ENCODE measurements at regions not wholly inside any gene's neighbourhood (a gene's known extent, or its start where the extent isn't known, plus 50 kb on each side); places are given as distances from the start of the nearest gene placed in this dataset.
A peak's percentile ranks its signal among the peaks of the same experiment; 100 is the strongest.
"Not testable (repeated sequence)": the region's sequence is repeated elsewhere in the genome, so short reads cannot be mapped to it uniquely, and the experiment has no call there.

DNA sequence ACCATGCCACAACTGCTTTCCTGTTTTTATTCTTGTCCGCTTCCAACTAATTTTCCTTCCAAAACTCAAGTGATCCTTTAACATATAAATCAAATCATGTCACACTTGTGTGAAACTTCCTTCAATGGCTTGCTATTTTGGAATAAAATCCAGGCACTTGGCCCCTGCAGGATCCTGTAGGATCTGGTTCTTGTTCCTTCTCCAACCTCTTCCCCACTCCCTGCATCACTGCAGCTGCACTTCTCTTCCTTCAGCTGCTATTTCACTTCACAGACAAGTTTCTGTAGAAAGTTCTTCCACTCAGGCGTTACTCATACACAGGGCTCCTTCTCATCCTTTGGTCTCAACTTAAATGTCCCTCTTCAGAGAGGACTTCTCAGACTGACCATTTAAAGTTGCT lies 239.7 kb upstream of the BTG1 start:
- DNase-seq = no peak

DNA sequence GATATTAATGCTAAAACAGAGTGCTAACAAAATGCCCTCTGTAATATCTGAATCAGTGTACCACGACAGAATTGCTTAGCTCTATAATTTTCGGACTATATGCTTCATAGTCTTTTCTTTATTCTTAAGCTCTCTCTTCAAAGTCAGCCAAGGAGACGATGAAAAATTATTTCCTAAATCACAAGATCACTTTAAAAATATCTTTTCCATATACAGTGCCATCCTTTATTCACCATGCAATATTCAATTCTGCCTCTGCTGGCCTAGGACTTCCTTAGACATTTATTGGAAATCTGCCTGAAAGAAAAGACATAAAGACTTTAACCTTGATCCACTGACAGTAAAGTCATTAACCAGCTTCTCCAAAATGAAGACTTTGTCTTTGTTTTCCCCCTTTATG lies 238.9 kb upstream of the BTG1 start:
- no peak for DNase-seq

DNA sequence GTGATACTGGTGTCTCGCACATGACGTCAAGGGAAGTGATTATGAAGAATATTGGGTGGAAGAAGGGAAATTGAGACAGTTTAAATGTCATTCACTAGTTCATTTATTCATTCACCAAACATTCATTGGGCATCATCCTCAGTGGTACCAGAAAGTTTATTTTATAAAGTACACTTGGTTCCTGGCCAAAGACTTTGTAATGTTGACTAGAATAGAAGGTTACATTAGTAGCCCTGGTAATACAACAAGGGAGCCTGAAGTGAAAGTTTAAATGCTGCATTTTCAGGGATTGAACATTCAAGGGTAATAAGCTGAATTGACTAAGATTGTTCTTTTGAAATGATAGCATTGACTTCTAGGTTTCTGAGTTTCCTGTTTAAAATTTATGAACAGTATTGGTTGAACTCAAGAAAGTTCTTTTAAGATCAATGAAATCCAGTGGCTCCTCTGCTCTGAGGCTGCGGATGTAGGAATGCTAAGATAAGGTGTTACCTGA lies 236.8 kb upstream of the BTG1 start:
- DNase-seq = no peak

DNA sequence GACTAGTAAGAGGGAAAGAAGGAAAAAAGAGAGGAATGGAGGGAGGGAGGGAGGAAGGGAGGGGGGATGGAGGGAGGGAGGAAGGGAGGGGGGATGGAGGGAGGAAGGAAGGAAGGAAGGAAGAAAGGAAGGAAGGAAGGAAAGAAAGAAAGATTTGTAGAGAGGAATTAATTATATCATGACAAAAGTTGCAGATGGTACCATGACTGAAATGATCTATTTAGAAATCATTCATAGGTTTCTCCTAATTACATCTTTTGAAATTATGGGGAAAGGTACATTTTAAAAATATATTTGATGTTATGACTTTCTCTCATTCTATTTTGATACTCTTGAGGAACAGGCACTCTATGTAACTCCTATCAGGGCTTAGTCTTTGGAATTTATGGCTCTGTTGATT lies 236.2 kb upstream of the BTG1 start:
- DNase-seq = no peak

DNA sequence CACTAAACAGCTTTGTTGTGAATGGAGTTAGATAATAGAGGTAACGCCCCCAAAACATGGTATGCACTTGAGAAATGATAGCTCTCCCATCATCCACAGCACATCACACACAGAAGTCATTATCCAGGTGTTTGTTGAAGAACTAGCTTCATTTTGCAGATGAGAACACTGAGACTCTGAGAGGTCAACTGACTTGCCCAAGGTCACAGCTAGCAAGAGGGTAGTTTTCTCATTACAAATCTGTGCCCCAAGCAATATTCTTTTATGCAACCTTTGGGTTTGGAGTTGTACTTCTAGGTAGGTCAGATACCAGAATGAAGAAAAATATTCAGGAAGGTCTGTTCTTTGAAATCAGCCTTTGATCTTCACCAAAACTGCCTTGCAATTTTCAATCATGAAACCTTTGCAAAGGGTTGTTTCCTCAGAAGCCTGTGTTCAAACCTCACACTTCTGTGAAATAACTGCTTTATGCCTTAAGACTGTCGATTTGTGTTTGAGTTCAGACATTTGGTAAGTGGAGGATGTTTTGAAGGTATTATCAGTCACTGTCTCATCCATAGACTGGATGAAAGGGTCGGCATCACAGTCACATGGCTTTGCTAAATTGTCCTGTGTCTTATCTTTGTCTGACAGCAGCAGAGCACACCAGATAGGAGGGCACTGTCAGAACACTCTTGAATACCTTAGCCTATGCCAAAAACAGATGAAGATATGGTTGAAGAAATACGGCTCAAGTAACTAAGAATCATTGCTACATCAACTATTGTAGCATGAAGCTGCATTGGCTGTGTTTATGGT lies 233.2 kb upstream of the BTG1 start:
- no peak for DNase-seq

DNA sequence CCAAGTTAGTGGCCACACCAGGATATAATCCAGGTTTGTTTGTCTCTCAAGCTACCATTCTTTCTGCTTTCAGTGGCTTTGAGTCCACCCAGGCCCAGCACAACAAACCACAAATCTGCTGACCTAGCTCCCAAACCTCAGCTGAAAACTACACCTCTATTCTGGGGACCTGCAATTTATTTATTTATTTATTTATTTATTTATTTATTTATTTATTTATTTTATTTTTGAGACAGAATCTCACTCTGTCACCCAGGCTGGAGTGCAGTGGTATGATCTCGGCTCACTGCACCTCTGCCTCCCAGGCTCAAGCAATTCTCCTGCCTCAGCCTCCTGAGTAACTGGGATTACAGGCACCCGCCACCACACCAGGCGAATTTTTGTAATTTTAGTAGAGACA lies 229.9 kb upstream of the BTG1 start:
- not testable (repeated sequence) for DNase-seq

DNA sequence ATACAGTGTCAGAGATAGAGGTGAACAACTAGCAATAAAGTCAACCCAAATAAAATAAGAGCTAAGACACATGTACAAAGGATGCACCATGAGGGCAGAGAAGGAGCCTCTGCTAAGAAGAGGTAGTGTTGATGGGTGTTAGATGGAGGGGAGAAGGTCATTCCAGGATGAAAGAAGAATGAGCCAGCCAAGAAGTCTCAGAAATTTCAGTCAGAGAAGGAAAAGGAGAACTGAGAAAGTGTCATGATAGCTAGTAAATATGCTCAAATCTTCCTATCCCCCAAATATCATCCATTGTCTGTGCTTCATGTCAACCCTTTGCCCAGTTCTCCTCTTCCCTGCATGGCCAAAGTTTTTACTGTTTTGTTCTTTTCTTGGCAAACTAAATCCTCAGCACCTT lies 225.2 kb upstream of the BTG1 start:
- no peak for DNase-seq

DNA sequence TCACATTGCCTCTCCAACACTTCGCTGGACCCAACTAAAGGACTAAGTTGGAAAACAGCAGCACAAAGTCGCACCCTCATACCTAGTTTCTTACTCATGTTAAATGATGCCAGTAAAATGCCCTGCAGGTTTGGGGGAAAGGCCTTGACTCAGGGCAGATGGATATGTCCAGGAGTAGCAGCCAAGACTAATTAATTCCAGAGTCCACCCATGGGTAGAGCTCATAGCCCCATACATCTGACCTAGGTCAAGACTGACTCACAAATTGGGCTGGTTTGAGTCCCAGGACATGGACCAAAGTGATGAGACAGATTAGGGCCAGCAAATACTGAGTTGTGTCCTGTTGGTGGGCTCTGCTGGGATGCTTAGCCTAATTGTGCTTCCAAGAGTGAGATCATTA lies 224.0 kb upstream of the BTG1 start:
- DNase-seq = no peak

DNA sequence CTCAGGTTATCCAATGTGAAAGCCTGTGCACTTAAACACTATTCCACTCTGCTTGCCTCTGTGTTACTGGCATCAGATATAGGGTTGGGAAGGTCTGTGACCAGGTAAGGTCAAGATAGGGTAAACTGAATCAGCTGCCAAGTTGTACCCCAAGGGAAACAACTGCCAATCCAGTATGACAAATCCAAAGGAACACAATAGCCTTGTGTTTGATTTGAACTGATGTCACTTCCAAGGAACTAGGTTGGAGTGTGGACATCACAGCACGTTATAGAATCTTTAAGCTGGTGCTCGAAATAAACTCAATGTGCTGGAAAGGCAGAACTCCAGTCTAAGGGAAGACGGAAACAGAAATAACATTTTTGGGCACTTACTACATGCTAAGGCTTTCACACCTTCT lies 223.4 kb upstream of the BTG1 start:
- no peak for DNase-seq

DNA sequence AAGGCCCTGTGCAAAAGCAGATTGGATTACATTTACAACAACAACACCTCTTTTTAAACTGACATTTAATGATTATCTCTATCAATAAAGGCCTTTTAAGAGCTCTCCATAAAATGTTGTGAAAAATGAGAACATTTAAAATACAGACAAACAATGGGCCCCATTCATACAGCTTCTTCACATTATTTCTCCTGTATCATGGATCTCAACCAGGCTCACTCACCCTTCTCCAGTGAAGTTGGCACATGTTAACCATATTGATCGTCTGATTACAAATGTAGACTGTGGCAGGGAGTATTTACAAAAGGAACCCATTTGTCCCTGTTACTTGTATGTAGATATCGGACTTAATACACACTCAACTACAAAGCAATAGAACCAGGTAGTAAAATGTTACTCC lies 220.2 kb upstream of the BTG1 start:
- no peak for DNase-seq

DNA sequence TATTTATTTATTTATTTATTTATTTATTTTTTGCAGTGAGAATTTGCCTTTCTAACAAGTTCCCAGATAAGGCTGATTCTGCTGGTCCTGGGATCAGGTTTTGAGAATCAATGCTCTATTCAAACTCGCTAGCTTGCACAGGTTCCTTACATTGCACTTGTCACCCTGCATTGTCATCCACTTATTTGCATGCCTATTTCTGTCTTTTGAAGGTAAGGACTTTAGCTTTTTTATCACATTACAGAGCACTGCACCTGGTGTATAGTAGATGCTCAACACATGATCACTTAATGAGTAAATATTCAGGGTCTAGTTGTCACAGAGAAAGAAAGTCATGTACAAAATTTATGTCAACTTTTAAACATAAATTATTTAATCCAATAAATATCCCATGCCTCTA lies 219.7 kb upstream of the BTG1 start:
- no peak for DNase-seq

DNA sequence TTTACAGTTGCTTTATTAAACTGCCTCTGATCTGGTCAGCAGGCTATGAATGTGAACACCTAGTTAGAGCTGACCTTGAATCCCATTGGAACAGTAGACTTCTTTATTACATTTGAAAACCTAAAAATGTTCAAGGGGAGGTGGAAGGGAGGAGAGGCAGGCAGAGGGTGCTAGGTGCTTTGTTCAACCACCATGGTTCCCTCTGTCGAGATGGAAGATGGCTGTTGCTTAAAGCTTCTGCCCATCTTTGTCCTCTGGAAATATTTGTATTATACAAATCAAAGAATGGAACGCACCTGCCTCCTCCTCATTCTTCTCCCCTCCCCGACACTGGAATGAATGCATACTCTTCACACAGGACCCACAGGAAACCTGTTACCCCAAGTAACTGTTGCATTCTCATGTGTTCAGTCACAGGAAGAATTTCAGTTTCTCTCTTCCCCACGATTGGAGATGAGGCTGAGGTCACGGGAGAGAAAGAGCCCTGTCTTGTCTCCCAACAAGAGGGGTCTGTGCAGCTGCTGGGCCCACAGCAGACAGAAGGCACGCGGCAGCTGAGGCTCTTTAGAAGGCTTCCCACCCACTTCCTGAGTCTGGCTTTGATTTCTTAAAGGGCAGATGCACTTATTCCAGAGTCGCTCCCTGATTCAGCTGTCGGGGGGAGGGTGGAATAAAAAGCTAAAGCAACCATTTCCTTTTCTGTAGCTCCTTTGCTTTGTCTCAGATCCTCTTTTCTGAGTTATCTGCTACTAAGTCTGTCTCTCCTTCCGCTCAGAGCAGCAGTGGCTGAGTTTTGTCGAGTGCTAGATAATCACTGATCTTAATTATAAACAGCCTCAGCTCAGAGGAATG lies 217.9 kb upstream of the BTG1 start:
- peak; percentile 37 for DNase-seq

DNA sequence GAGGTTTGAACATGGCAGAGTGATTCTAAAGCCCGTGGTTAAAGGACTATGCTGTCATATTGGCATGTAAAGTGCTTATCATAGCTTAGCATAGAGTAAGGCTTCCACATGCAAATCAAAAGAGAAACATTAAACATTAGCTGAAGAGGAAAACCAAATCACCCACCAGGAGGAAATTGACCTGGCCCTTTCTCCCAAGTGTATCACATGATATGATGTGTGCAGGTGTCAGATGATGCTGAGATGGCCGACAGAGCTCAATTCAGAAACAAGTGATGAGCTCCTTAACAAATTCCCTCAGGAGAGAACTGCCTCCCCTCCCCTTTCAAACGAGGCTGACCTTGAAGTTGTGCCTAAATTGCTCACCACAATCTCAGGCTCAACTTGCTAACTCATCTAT lies 217.1 kb upstream of the BTG1 start:
- DNase-seq = peak; percentile 29

DNA sequence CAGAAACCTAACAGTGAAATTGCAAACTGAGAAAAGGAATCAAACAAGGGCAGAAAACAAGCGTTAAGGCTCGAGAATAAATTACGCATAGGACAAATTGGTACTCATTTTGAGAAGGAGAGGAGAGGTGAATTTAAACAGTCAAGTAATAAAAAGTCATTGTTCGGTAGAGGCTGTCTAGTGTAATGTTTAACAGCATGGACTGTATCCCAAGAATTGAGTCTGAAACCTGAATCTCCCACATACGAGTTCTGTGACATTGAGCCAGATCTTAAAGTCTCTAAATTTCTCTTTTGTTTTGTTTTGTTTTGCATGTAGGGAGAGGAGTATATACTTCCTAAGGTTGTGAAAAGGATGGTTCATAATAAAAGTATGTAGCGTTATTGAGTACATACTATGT lies 216.5 kb upstream of the BTG1 start:
- DNase-seq = no peak

DNA sequence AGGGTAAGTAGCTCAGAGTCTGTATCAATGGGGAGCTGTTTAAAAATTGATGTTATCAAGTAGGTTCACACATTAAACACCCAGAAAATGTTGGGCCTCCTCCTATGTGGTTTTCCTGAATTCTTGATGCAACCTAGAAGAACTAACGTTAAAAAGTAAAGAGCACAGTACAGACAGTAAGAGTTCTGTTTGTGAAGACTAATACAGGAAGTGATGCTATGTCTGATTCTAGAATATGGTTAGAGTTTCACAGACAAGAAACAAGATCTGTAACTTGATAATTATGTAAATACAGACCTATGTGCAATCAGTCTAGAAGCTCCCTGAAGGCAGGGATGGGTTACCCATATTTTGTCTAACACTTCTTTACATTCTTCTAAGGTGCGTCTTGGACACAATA lies 214.9 kb upstream of the BTG1 start:
- no peak for DNase-seq

DNA sequence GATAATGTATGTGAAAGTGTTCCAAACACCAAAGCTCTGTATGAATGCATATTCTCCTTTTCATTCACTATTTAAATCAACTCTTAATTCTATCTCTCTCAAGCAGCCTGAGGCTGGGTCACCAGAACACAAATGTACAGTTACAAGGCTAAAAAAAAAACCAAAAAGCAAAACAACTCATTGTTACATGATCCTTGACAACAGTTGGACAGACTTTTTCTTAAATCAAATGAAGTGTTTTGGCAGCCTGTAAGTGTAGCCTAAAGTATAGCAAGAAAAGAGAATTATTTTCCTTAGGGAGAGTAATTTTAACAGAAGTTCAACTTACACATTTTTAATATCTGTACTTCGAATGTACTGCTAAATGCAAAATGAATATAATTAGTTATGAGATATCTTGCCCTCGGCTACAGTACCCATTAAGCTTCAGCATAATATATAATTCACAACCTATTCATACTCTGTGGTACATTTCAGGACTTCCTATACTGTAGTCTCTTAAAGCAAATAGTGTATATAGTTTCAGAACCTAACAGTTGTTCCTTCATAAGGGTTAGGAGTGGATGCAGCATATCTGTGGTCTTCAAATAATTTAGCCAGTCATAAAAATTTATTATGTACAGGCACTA lies 214.0 kb upstream of the BTG1 start:
- no peak for DNase-seq

DNA sequence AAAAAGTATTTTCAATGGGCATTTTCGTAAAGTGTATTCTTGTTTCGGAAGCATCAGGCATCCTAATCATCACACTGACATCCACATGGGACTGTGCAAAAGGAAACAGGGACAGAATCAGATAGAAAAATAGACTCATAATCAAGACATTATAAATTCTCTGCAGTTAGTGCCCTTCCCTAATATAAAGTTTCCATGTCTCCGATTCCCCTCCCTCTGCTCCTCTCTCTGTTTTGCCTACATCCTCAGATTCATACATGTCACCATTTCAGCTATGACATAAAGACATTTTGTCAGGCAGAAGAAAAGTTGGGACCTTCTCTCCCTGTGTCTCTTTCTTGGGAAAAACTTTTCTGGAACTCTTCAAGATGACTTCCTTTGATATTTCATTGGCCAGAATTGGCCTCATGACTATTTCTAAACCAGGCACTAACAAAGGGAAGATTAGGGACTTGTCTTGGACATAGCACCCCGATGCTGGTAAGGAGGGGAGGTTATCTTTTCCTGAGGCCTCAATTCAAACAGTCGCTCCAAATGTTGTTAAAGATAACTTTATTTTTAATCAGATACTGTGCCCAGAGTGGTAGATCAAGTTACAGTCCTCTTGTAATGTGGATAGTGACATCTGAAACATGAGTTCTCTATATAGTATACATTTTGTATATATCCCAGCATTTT lies 212.1 kb upstream of the BTG1 start:
- DNase-seq = no peak

DNA sequence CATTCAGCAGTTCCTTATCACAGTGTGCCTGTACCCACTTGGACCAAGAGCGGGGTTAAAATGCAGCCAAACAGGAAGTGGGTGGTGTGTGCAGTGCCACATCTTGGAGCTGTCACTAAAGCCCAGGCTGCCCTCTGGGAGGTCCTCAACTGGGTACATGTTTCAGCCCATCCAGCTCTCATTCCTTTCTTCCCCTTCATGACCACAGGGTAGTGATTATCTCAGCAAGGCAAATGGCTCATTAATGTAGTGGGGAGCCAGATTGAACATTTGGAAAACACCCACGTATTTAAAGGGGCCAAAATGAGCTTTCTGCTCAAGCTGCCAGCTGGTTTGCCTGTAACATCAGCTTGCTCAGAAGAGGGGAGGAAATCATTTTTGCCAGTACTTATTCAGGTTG lies 210.8 kb upstream of the BTG1 start:
- no peak for DNase-seq

DNA sequence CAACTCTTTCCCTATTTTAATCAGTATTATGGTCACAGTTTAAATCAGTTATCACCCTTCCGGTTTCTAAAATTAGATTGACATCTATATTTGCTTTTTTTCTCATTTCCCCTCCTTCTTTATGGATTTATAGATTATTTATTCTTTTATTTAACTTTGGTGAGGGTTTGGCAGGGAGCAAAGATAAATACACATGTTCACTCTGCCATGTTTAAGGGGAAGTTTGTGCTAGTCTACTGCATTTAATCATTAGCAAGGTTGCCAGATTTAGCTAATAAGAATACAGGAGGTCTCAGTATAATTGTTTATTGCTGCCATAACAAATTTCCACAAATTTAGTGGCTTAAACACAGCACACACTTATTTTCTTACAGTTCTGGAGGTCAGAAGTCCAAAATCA lies 204.0 kb upstream of the BTG1 start:
- no peak for DNase-seq

DNA sequence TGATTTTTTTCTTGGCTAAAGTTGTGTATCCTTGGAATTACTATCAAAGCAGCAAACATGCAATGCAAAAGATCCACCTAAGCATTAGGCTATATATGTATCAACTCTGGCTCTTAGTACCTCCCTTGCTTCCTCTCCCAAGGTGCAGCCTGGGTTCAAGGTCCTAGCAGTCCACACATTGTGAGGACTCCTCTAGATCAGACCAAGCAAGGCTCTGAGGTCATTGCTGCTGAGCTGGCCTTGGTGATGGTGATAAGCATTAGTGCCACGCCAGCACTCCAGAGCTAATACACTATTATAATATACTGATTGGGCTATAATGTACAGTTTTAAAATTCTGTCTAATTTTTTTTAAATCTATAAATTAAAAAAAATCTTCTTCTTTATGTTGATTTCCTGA lies 196.9 kb upstream of the BTG1 start:
- no peak for DNase-seq

DNA sequence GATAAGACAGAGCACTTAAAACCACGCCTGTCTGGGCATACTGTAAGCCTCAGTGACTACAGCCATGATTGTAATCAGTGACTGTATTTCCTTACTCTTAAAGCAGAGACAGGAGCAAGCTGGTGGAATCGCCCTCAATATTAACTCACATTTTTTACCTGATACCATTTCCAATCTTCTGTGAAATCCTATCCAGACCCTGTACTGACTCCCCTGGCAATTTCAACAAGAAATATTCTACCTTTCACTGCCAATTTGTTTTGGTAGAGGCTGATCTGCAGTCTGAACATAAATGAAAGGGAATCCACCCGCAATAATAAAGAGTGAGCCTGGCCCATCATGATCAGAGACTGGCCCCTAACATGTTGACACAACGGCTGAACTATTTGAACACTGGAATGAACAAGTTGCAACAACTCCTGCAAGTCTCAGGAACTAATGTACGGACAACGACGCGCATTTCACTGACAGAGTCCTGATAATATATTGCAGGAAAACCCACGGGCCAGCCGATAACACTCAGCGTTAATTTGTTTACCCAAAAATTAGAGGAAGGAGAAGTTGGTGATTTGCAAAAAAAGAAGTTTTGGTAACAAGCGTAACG lies 195.5 kb upstream of the BTG1 start:
- DNase-seq = no peak

DNA sequence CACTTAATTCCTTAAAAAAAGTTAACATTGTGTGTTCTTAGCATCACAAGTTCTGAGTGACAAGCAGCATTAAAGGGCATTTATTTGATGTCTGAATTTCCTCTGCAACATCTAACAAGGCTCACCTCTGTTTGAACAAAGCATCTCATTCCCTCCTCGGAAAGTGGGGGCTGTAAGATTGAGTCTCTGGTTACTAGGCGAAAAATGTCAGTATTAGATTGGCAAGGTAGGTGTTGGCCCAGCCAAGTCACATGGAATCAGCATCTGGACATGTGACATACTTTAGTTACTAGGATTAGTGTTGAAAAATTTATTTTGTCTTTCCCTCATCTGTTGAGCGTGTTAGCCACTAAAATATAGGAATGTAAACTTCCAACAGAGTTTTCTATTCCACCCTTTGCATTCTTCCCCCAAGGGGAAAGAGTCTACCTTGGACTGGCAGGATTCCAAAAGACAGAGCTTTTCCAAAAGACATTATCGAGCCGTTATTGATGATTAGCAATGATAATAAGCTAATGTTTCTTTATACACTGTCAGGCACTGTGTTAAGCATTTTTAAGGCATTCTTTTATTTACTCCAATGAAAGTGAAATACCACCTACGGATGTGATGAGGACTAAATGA lies 194.9 kb upstream of the BTG1 start:
- no peak for DNase-seq

All from activated CD4-positive, alpha-beta T cell treated with anti-CD3 and anti-CD28 coated beads, Interleukin-2, amount 50 U/mL, for 16 hours (primary cell).